ENCODE measurements at regions not wholly inside any gene's neighbourhood (a gene's known extent, or its start where the extent isn't known, plus 50 kb on each side); places are given as distances from the start of the nearest gene placed in this dataset.

GRCh38 chr6:40719671-40720374 is 132.7 kb upstream of the LRFN2 start:
- DNase-seq (ENCODE audit: low spot score), result no peak

- no peak for DNase-seq (ENCODE audit: low spot score)
These were observed 131.2 kb upstream of the LRFN2 start for GRCh38 chr6:40718401-40718800.

GRCh38 chr6:40717411-40718057 is 130.4 kb upstream of the LRFN2 start:
- DNase-seq (ENCODE audit: low spot score), result no peak

- no peak for DNase-seq (ENCODE audit: low spot score)
These were observed 128.6 kb upstream of the LRFN2 start for GRCh38 chr6:40715570-40716403.

- DNase-seq (ENCODE audit: low spot score), result no peak
These were observed 127.7 kb upstream of the LRFN2 start for GRCh38 chr6:40714576-40715564.

- no peak for DNase-seq (ENCODE audit: low spot score)
These were observed 127.0 kb upstream of the LRFN2 start for GRCh38 chr6:40714143-40714542.

- DNase-seq (ENCODE audit: low spot score), result no peak
These were observed 126.0 kb upstream of the LRFN2 start for GRCh38 chr6:40713002-40713719.

- DNase-seq (ENCODE audit: low spot score), result no peak
These were observed 123.6 kb upstream of the LRFN2 start for GRCh38 chr6:40710626-40711330.

GRCh38 chr6:40708049-40708448 is 120.9 kb upstream of the LRFN2 start:
- DNase-seq (ENCODE audit: low spot score), result no peak

GRCh38 chr6:40706178-40706577 is 119.0 kb upstream of the LRFN2 start:
- DNase-seq (ENCODE audit: low spot score), result no peak

- no peak for DNase-seq (ENCODE audit: low spot score)
These were observed 118.2 kb upstream of the LRFN2 start for GRCh38 chr6:40705354-40705753.

- no peak for DNase-seq (ENCODE audit: low spot score)
These were observed 114.3 kb upstream of the LRFN2 start for GRCh38 chr6:40701352-40702007.

GRCh38 chr6:40700006-40700580 is 112.9 kb upstream of the LRFN2 start:
- no peak for DNase-seq (ENCODE audit: low spot score)

- no peak for DNase-seq (ENCODE audit: low spot score)
These were observed 108.7 kb upstream of the LRFN2 start for GRCh38 chr6:40695750-40696415.

- DNase-seq (ENCODE audit: low spot score), result peak; percentile 72
These were observed 108.0 kb upstream of the LRFN2 start for GRCh38 chr6:40695114-40695513.

GRCh38 chr6:40693768-40694167 is 106.6 kb upstream of the LRFN2 start:
- no peak for DNase-seq (ENCODE audit: low spot score)

- DNase-seq (ENCODE audit: low spot score), result no peak
These were observed 105.2 kb upstream of the LRFN2 start for GRCh38 chr6:40692337-40692736.

- DNase-seq (ENCODE audit: low spot score), result no peak
These were observed 102.0 kb upstream of the LRFN2 start for GRCh38 chr6:40689185-40689584.

GRCh38 chr6:40688214-40688761 is 101.1 kb upstream of the LRFN2 start:
- no peak for DNase-seq (ENCODE audit: low spot score)
